ENCODE measurements at regions not wholly inside any gene's neighbourhood (a gene's known extent, or its start where the extent isn't known, plus 50 kb on each side); places are given as distances from the start of the nearest gene placed in this dataset.

- ATAC-seq: no peak
These were observed 98.1 kb upstream of the PTPN1 start for GRCh38 chr20:50412069-50412468.

DNA sequence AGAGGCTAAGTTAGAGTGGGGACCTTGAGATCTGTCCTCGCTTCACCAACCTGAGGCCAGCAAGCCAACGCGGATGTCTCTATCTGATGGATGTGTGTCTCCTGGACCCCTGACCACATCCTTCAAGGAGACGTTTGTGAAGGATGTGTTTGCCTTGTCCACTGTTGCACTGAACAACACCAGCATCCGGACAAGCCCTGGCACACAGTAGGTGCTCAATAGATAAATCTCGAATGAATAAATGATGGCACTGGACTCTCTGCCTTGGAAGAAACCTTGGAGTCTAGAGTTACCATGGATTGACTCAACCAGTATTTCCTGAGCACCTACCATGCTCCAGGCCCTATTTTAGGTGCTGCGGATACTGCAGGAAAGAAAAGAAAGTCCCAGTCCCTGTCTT is 97.7 kb upstream of the PTPN1 start:
- TF ChIP-seq POLR2A (IDR thresholded peaks at IDR 0.05) (no peak), CTCF (IDR thresholded peaks at IDR 0.05) (no peak)
- ATAC-seq (no peak), DNase-seq (no peak)
- H3K27ac ChIP-seq: peak overlapping the region in 1 of 3 donors; percentile 18
- H3K27me3 ChIP-seq: no peaks in the 10 kb centered on the region
- peaks cover 0 to 4% (median 0%) of the 10 kb centered on the region in 4 donors for H3K9me3 ChIP-seq
- WGBS (ENCODE audit: insufficient coverage, low coverage, low lambda C conversion rate, missing lambda C conversion rate): 82% methylated on average over 6 of the region's 7 CpGs
- peaks cover 0 to 52% (median 21%) of the 10 kb centered on the region in 4 donors for H3K4me1 ChIP-seq
- H3K36me3 ChIP-seq: no peaks in the 10 kb centered on the region
- intact Hi-C loops (cut with DNase I): no loop called here
- no peak overlapping the region for H3K4me3 ChIP-seq

More at GRCh38 chr20:50412069-50412468, 98.1 kb upstream of the PTPN1 start:
- intact Hi-C loops (cut with DNase I): no loop called here
- H3K27ac ChIP-seq: peak overlapping the region in 1 of 3 donors; percentile 24
- no peak overlapping the region for H3K4me3 ChIP-seq
- WGBS (ENCODE audit: insufficient coverage, low coverage, low lambda C conversion rate, missing lambda C conversion rate): 46% methylated on average over 4 of the region's 6 CpGs
- H3K4me1 ChIP-seq: peaks cover 0 to 54% (median 23%) of the 10 kb centered on the region in 4 donors
- H3K9me3 ChIP-seq: peaks cover 0 to 4% (median 0%) of the 10 kb centered on the region in 4 donors
- H3K36me3 ChIP-seq: no peaks in the 10 kb centered on the region
- no peak for DNase-seq
- no peaks in the 10 kb centered on the region for H3K27me3 ChIP-seq
- TF ChIP-seq CTCF (IDR thresholded peaks at IDR 0.05) (no peak), POLR2A (IDR thresholded peaks at IDR 0.05) (no peak)

DNA sequence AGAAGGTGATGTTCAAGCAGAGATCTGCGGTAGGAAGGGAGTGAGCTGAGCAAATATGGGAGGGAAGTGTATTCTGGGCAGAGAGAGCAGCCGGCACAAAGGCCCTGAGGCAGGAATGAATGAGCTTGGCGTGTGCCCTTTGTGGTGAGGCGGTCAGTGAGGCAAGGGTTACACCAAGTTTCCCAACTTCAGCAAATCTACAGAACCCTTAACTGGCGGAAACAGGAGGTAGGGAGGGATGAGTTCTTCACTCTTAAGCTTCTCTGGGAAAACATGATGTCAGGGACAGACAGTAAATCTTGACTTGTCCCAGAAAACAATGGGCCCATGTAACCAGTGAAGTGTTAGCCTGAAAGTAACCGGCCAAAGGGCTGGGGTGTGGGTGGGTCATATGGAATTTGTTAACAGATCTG is 97.1 kb upstream of the PTPN1 start:
- Histone ChIP-seq H3K4me1 (peaks cover 0 to 52% (median 21%) of the 10 kb centered on the region in 4 donors), H3K27ac (peak overlapping the region in 1 of 3 donors; percentile 18)

DNA sequence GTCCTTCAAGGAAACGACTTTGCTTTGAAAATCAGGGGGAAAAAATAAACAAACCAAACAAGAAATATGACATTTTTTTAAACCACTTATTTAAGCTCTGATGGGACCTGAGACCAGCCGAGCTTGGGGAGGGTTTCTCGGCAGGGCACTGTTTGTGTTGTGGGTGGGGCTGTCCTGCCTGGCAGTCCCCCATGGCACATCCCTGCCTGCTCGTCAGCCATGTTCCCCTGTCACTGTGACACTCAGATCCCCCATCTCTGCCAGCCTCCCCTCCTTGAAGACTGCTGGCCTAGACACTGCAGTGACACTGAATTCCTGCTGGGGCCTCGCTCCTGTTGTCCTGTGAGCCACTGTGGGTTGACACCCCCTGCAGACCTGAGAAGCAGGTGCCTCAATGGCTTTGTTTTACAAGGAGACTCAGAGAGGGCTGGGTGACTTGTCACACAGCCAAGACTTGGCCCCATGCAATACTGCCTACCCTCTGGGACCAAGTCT is 95.1 kb upstream of the PTPN1 start:
- ATAC-seq (peak in 3 of 4 donors; percentile 23 to 40 (median 24)), DNase-seq (no peak)
- 32% methylated on average over 2 of the region's 5 CpGs for WGBS (ENCODE audit: insufficient coverage, low coverage, low lambda C conversion rate, missing lambda C conversion rate)
- Histone ChIP-seq H3K27ac (peak overlapping the region; percentile 96 to 97 (median 97)), H3K36me3 (no peaks in the 10 kb centered on the region), H3K4me1 (peaks cover 0 to 43% (median 15%) of the 10 kb centered on the region in 4 donors), H3K4me3 (no peak overlapping the region), H3K9me3 (peaks cover 0 to 4% (median 0%) of the 10 kb centered on the region in 4 donors), H3K27me3 (no peaks in the 10 kb centered on the region)
- no peak for TF ChIP-seq CTCF (IDR thresholded peaks at IDR 0.05)
- intact Hi-C loops (cut with DNase I): no loop called here

More for the DNA sequence above, 97.1 kb upstream of the PTPN1 start:
- intact Hi-C loops (cut with DNase I): no loop called here
- WGBS (ENCODE audit: insufficient coverage, low coverage, low lambda C conversion rate, missing lambda C conversion rate): 82% methylated on average over 6 of the region's 6 CpGs
- Histone ChIP-seq H3K36me3 (no peaks in the 10 kb centered on the region), H3K4me3 (no peak overlapping the region), H3K27me3 (no peaks in the 10 kb centered on the region), H3K9me3 (peaks cover 0 to 4% (median 0%) of the 10 kb centered on the region in 4 donors)
- ATAC-seq (no peak), DNase-seq (no peak)
- TF ChIP-seq CTCF (IDR thresholded peaks at IDR 0.05): no peak
- TF ChIP-seq POLR2A (IDR thresholded peaks at IDR 0.05): no peak

Data from right lobe of liver (tissue), 6 donors.